Epithelial cell of proximal tubule (primary cell): ENCODE measurements at regions not wholly inside any gene's neighbourhood (a gene's known extent, or its start where the extent isn't known, plus 50 kb on each side); places are given as distances from the start of the nearest gene placed in this dataset.

Experiments
- DNase-seq: peaks from one replicate; pipeline ENCODE4 v3.0.0-alpha.2; 2011; ENCODE audit warnings: low read depth
- H3K4me3 ChIP-seq: 2 replicates; pipeline ENCODE4 v1.5.1; 2011; ENCODE audit warnings: low read depth, mild to moderate bottlenecking, low read length
- CTCF ChIP-seq: conservative IDR thresholded peaks from 2 replicates; pipeline ENCODE4 v1.5.1; 2012; ENCODE audit warnings: low read depth, mild to moderate bottlenecking, low read length

GRCh38 chr12:16670456-16671050, 64.6 kb upstream of the LMO3 start:
- TF ChIP-seq CTCF = no peak
- no peak overlapping the region for H3K4me3 ChIP-seq
- no peak for DNase-seq

- DNase-seq = no peak
- TF ChIP-seq CTCF = no peak
- H3K4me3 ChIP-seq = no peak overlapping the region
These were observed 63.8 kb upstream of the LMO3 start for GRCh38 chr12:16669756-16670155.

- DNase-seq = no peak
- no peak overlapping the region for H3K4me3 ChIP-seq
- TF ChIP-seq CTCF = no peak
These were observed 62.2 kb upstream of the LMO3 start for GRCh38 chr12:16668198-16668597.

- no peak for TF ChIP-seq CTCF
- H3K4me3 ChIP-seq = no peak overlapping the region
- no peak for DNase-seq
These were observed 52.7 kb upstream of the LMO3 start for GRCh38 chr12:16658699-16659098.
